ENCODE measurements at regions not wholly inside any gene's neighbourhood (a gene's known extent, or its start where the extent isn't known, plus 50 kb on each side); places are given as distances from the start of the nearest gene placed in this dataset.
"Not testable (repeated sequence)": the region's sequence is repeated elsewhere in the genome, so short reads cannot be mapped to it uniquely, and the experiment has no call there.

GRCh38 chr7:17020250-17020649 is 138.5 kb upstream of the AGR3 start:
- no peak for DNase-seq

- no peak for DNase-seq
Measured at GRCh38 chr7:17021205-17021604, 139.4 kb upstream of the AGR3 start.

DNA sequence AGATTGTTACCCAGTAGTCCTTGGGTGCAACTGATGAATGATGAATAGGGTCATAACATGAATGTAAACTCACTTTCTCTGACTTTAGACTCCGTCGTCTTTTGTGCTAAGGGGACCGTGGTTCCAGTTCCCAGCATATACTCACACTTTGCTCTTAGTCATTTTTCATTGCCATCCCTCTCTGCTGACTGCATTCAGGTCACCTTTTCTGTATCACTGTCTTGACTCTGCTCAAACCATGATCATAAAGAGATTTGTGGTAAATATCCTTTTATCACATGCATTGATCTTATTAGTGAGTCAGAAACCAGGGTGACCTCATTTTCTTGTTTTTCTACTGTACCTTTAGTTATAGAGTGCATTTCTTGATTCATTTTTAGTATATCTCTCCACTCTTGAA is 141.1 kb upstream of the AGR3 start:
- DNase-seq = no peak

DNA sequence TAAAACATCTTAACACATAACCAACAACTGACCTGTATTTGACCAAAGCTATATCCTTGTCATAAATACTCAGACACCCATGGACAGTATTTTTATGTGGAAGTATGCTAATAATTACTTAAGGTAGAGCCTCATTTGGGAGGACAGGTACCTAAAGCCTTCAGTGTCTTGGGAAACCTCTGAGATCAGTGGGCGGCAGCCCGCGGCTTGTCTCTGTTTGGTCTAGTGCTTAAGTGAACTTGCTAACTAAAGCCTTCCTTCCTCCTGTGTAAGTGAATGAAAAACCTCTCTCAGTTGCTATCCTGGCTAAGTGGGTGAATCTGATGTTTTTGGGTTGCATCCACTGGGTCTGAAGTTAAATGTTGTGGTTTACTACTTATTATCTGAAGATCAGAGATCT is 144.5 kb upstream of the AGR3 start:
- DNase-seq = no peak

DNA sequence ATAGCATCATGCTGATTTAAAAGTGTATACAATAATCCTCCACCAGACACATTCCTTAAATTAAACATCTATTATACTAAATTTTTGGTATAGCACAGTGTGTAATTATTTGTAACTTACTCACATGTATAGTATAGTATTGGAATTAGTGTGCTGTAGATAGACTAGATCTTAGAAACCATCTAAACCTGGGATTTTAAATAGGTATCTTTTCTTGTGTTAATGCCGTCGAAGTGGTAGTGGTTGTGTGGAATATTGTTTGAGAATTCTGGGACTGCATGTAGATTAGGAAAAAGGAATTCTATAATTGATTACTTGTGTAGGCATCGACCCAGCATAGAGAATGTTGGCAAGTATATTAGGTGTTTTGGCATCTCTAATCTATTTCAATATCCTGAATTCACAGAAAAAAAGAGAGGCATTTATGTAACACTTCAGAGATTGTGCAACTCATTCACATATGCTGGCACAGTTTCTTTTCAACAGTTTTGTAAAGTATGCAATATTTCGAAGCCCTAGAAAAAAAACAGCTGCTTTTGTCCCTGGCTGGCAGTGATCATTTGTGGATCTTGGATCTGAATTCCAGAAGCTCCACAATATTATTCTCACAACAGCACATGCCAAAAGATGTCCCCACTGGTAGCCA is 145.5 kb upstream of the AGR3 start:
- DNase-seq = no peak

- DNase-seq = no peak
Measured at GRCh38 chr7:17027789-17028152, 146.0 kb upstream of the AGR3 start.

- DNase-seq = no peak
Measured at GRCh38 chr7:17029150-17029549, 147.4 kb upstream of the AGR3 start.

GRCh38 chr7:17030559-17030958 is 148.8 kb upstream of the AGR3 start:
- DNase-seq = peak; percentile 75

GRCh38 chr7:17031906-17032551 is 150.2 kb upstream of the AGR3 start:
- DNase-seq = no peak

GRCh38 chr7:17033245-17033644 is 151.5 kb upstream of the AGR3 start:
- DNase-seq = no peak

- no peak for DNase-seq
Measured at GRCh38 chr7:17036584-17036983, 154.8 kb upstream of the AGR3 start.

- no peak for DNase-seq
Measured at GRCh38 chr7:17037356-17037755, 155.6 kb upstream of the AGR3 start.

- no peak for DNase-seq
Measured at GRCh38 chr7:17038160-17038782, 156.5 kb upstream of the AGR3 start.

DNA sequence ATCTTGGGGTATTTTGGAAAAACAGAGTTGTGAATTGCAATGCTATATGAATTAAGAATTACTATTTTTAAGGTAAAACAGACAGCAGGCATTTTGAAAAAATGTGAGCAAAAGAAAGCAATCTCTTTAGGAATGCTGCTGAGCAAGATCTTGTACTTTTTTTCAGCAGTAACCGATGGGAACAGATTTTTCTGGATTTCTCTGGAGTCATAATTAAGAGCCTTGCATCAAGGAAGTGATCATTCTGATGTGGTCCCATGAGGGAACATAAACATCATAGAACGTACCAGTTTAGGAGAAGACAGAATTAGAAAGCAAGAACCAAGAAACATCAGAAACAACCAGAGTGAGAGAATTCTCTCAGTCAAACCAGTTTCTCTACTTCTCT is 157.0 kb upstream of the AGR3 start:
- no peak for DNase-seq

GRCh38 chr7:17039372-17039771 is 157.6 kb upstream of the AGR3 start:
- no peak for DNase-seq

- DNase-seq = no peak
Measured at GRCh38 chr7:17040716-17041115, 158.9 kb upstream of the AGR3 start.

GRCh38 chr7:17041324-17041723 is 159.5 kb upstream of the AGR3 start:
- DNase-seq = peak; percentile 88

GRCh38 chr7:17042211-17042610 is 160.4 kb upstream of the AGR3 start:
- DNase-seq = no peak

DNA sequence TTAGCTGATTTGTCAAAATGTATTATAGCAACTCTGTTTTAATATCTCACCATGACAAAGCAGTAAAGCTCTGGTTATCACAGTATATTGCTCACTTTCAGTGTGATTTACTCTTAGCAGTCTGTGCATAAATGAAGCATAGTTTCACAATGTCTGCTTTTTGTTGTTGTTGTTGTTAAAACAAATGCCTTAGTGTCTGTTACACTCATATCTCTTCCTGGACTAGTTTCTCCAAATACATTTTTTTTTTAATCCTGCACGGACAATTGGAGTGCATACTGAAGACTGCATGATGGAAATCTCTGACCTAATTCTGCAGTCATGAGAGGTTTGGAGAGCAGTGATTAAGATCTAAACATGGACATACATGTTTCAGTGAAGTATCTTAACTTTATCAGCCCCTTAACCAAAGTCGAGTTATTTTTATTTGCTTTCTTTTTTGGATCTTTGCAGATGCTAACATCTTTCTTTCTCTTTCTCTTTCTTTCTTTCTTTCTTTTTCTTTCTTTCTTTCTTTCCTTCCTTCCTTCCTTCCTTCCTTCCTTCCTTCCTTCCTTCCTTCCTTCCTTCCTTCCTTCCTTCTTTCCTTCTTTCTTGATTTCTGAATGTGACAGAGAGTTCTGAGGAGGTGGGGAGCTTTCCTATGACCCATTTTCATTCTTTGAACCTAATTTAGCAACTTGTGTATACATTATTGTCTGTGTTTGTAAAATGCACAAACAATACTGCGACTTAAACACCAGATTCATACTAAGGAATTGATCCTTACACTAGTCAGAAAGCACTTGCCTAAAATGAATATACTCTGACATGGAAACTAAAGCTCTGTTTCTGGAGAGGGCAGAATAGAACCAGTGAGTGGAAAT is 161.5 kb upstream of the AGR3 start:
- DNase-seq = no peak

DNA sequence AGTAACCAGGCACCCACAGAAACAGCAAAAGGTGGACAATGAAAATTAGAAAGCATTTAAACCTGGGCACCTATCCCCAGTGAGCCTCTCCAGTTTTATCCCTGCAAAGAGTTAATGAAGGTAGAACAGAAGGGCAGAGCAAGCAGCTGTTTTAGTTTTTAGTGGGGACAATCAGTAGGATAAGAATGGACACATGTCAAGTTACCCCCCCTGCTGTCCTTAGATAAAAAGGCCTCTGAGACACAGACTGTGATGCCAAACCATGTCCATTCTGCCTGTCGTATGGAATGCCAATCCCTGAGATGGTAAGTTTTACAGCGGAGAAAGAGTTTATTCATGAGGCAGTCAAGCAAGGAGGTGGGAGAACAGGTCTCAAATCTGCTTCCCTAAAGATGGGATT is 162.6 kb upstream of the AGR3 start:
- no peak for DNase-seq

GRCh38 chr7:17044861-17045260 is 163.1 kb upstream of the AGR3 start:
- DNase-seq = no peak

DNA sequence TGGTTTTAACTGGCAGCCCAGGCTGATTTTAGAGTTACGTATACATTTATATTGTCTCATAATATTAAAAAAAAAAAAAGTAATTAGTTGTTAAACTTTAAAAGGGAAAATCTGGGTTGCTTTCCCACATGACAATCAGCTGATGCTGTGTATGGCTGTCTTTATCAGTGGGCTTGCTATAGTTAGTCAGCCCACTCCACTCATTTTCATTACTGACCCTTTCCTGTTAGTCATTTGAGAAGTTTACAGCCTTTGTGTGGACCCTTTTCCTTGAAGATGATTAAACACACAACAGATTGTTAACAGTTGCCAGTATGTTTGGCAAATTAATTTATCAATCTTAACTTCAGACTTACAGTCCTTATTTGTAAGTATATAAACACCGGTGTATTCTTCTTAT is 164.5 kb upstream of the AGR3 start:
- no peak for DNase-seq

- no peak for DNase-seq
Measured at GRCh38 chr7:17046666-17047065, 164.9 kb upstream of the AGR3 start.

DNA sequence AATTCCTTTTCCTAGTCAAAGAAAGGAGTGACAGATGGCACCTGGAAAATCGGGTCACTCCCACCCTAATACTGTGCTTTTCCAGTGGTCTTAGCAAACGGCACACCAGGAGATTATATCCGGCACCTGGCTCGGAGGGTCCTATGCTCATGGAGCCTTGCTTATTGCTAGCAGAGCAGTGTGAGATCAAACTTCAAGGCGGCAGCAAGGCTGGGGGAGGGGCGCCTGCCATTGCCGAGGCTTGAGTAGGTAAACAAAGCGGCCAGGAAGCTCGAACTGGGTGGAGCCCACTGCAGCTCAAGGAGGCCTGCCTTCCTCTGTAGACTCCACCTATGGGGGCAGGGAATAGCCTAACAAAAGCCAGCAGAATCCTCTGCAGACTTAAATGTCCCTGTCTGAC is 171.4 kb upstream of the AGR3 start:
- not testable (repeated sequence) for DNase-seq

All from suppressor macrophage treated with lipopolysaccharide for 4 hours (primary cell).